ENCODE measurements at regions not wholly inside any gene's neighbourhood (a gene's known extent, or its start where the extent isn't known, plus 50 kb on each side); places are given as distances from the start of the nearest gene placed in this dataset.
"Not testable (repeated sequence)": the region's sequence is repeated elsewhere in the genome, so short reads cannot be mapped to it uniquely, and the experiment has no call there.

DNA sequence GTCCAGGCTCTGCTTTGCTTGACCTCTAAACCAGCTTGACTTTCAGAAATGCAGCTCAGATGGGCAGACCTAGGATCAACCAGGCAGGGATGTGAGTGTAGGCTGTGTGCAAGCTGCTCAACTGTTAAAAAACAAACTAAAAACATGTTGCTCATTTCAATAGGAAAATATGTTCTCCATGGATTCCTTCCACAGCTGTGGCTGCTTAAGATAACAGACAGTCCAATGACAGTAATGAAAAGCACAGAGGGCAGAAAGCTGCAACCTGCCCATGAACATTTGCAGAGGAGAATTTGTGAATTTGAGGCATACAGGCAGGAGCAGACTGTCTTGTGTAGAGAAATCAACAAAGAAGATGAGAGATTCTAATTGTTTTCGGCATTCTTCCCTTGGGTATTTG is 534.2 kb downstream of the CCSER2 start:
- no peak for DNase-seq

DNA sequence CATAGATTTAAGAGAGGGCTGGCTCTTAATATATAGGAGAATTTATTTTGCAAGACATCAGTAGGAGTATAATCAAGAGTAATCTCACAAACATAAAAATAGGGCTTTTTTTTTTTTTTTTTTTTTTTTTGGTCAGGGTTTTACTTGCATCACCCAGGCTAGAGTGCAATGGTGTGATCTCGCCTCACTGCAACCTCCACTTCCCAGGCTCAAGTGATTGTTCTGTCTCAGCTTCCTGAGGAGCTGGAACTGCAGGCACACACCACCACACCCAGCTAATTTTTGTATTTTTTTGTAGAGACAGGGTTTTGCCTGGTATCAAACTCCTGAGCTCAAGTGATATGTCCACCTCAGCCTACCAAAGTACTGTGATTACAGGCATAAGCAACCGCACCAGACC is 535.3 kb downstream of the CCSER2 start:
- no peak for DNase-seq

DNA sequence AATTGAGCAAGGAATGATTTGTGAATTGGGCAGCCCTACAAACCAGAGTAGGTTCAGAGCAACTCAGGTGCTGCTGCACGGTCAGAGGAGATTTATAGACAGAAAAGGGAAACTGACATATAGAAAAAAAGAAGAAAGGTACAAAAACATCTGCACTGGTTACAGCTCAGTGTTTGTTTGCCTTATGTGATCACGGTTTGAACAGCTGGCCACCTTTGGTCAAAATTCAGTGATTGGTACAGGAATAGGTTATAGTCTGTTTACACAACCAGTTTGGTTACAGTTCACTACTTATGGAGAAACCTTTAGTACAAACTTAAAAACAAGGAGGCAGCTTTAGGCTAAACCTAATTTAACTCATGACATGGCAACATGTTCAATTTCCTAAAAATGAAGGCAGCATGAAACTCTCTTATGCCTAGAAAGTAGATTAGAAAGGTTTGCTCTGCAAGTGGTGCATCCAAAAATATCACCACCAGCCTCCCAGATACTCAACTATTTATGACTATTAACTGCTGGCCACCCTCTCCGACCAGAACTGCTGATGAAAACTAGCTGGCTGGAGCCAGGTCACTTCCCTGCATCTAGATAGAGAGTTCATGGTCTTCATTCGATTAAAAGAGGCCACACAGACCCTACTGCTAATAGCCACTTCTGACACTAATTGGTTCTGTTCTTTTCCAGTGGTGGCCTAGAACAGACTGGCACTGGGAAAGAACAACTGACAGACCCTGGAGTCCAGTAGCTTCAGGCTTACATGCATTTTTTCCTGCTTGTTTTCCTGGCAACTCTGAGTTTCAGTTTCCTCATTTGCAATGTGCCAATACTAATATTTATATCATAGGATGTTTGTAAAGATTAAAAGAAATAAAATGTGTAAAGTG is 548.0 kb downstream of the CCSER2 start:
- no peak for DNase-seq

DNA sequence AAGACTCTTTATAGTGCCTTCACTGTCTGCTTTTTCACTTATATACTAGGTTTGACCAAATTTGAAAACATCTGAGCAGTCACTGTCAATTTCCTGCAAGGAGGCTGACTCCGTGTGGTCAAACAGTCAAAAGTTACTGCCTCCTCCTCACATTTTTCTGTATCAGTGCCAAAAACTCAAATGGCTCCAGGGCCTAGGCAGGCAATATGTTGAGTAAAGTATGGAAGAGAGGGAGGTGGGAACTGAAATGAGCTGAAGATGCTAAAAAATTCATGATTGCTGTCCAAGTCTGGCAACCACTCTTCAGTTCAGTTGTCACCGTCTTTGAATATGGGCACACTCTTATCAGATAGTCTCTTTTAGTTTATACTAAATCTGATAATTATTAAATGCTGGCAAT is 551.6 kb downstream of the CCSER2 start:
- no peak for DNase-seq

DNA sequence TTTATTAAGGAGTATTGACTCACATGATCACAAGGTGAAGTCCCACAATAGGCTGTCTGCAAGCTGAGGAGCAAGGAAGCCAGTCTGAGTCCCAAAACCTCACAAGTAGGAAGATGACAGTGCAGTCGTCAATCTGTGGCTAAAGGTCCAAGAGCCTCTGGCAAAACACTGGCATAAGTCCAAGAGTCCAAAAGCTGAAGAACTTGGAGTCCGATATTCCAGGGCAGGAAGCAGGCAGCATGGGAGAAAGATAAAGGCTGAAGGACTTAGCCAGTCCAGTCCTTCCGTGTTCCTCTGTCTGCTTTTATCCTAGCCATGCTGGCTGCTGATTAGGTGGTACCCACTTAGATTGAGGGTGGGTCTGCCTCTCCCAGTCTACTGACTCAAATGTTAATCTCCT is 553.3 kb downstream of the CCSER2 start:
- not testable (repeated sequence) for DNase-seq

GRCh38 chr10:84890706-84891105 is 562.3 kb downstream of the CCSER2 start:
- no peak for DNase-seq

GRCh38 chr10:84891631-84892030 is 563.2 kb downstream of the CCSER2 start:
- DNase-seq, result no peak

- DNase-seq, result no peak
Measured at GRCh38 chr10:84895541-84895940, 567.2 kb downstream of the CCSER2 start.

GRCh38 chr10:84896909-84897308 is 568.5 kb downstream of the CCSER2 start:
- DNase-seq, result no peak

GRCh38 chr10:84899268-84899667 is 570.9 kb downstream of the CCSER2 start:
- no peak for DNase-seq

- DNase-seq, result no peak
Measured at GRCh38 chr10:84900141-84900540, 571.8 kb downstream of the CCSER2 start.

- DNase-seq, result no peak
Measured at GRCh38 chr10:84901885-84902284, 573.5 kb downstream of the CCSER2 start.

DNA sequence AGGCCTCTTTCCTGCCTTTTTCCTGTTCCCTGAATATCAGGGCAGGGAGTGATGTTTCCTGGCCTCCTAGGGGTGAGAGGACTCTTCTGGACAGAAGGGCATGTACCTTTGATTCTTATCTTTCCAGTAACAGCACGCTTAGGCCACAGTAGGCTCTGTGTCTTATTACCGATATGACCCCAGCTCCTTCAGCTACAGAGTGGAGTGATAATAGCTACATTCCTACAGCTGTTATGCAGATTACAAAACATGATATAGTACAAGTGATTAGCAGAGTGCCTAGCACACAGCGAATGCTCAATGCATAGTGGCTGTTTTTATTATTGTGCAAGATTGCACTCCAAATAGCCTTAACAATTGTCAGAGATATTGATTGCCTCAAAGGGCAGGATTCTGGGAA is 574.2 kb downstream of the CCSER2 start:
- DNase-seq, result no peak

DNA sequence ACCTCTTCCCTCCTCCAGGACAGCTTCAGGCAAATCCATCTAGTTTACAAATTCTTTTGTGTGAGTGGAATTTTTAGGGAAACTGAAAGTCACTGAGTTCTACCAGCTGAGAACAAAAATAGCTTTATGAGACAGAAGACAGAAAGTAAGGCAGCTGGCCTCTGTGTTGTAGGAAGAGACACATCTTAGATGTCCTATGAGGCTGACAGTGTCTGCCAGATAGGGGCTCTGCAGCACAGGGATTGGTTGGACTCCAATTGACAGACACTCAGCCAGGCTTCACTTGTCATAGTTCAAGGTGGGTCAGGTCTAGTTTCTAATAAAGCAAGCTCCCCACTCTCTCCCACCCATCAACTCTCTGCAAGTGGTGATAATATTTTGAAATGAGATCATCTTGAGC is 574.9 kb downstream of the CCSER2 start:
- no peak for DNase-seq

DNA sequence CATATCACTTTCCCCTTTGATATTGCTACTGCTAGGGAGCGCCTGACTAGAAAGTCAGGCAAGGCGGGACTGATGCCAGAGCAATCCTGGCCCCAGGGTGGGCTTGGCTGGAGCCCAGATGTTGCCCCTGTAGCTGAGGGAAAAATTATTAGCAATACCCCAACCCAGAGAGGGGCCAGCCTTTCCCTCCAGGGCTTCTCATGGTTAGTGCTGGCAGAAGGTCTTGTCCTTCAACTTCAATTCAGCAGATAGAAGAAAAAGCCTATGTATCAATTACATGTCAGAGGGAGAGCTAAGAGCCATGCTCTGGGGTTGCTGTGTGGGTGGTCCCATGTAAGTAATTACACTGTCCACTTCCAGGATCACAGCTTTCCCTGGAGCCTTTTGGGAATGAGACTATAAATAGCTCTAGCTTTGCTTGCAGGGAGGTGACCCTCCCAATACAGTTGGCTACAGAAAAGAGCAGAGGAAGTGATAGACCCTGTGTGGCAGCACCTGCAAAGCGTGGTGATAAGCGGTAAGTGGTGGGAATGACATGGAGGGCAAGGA is 579.1 kb downstream of the CCSER2 start:
- DNase-seq, result no peak

- no peak for DNase-seq
Measured at GRCh38 chr10:84908491-84908890, 580.1 kb downstream of the CCSER2 start.

GRCh38 chr10:84921701-84922100 is 593.3 kb downstream of the CCSER2 start:
- DNase-seq, result no peak

DNA sequence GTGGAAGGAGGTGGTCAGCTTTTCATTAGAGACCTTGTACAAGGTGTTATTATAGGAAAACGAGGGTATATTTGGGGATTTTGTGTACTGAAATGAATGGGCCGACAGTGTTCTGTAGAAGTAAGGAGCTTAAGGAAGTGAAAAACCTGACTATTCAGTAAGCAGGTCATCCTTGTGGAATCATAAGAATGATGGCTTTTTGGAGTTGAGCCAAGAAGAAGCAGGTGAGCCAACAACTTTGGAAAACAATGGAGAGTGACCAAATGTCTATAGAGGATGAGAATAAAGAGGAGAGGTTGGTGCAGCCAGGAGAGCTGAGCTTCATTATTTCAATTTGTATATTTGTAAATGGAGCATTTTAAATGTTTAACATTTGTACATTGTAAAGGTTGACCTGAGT is 595.7 kb downstream of the CCSER2 start:
- no peak for DNase-seq

DNA sequence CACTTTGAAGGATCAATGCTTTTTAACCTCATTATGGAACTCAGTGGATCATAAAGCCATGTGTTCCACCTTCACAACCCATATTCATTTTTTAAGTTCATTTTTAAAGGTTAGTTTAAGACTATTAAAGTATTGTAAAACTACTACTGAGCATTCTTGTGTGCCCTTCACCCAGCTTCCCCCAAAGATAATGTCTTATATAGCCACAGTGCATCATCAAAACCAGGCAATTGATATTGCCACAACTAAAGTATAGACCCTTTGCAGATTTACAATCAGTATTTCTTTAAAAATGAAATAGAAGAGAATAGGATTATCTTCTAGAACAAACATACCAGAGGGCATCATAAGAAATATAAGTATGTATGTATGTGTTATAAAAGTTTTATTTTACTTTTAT is 597.1 kb downstream of the CCSER2 start:
- DNase-seq, result no peak

GRCh38 chr10:84933402-84933801 is 605.0 kb downstream of the CCSER2 start:
- DNase-seq, result no peak

GRCh38 chr10:84935772-84936171 is 607.4 kb downstream of the CCSER2 start:
- DNase-seq, result no peak

DNA sequence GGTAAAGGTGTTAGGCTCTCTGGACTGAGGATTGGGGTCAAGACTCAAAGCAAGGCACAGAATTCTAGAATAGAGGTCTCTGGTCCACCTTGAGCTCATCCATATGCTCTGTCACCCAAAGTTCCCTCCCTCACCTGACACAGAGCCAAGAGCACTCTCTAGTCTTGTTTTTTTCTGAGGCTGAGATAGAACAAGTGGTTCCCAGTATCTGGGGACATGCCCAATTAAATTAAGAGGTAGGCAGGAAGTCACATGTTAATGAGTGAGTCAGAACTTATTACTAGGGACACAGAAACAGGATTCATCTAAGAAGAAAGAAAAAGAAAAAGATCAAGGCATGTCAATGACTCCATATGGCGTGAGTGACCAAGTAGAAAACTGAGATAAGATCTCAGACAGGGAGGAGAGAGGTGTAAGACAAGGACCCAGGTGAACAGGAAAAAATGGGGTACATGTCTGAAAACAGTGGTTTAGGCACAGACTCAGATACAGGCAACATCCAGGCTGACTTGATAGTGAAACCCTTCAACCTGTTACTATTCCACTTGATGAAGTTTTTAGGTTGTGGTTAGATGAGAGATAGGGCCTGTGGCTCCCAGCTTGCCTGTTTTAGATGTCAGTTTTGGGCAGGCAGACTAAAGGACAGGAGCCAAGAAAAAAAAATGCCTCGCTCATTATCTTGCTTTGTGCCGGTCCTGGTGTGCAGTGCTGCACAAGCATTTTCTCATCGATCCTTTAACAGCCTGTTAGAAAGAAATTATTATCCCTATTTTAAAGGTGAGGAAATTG is 609.9 kb downstream of the CCSER2 start:
- DNase-seq, result no peak

DNA sequence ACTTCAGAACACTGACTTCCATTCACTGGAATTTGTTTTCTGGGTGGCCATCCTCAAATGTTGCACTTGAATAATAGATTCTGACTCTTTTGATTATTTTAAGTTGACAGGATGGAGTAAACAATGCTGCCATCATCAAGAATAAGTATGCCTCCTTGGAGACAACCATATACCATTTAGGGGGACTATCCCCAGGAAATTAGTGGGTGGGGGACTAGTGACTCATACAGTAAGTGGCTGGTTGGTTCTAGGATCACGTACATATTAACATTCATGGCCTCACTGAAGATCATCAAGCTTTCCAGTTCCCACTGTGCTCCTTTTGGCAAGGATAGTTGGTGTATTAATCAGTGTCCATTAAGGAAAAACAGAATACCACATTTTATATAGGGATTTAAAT is 615.2 kb downstream of the CCSER2 start:
- no peak for DNase-seq

- no peak for DNase-seq
Measured at GRCh38 chr10:84944187-84944586, 615.8 kb downstream of the CCSER2 start.

Data from C1 segment of cervical spinal cord (tissue), 14 donors.